GM18870 (cell line): ENCODE measurements at regions not wholly inside any gene's neighbourhood (a gene's known extent, or its start where the extent isn't known, plus 50 kb on each side); places are given as distances from the start of the nearest gene placed in this dataset.
"Not testable (repeated sequence)": the region's sequence is repeated elsewhere in the genome, so short reads cannot be mapped to it uniquely, and the experiment has no call there.

ENCODE experiments used
- ATAC-seq: cut with Tn5 transposase; IDR thresholded peaks from one replicate; pipeline ENCODE4 v1.9.1; 2021; ENCODE audit warnings: moderate library complexity; ENCODE audit not compliant: unreplicated experiment

DNA sequence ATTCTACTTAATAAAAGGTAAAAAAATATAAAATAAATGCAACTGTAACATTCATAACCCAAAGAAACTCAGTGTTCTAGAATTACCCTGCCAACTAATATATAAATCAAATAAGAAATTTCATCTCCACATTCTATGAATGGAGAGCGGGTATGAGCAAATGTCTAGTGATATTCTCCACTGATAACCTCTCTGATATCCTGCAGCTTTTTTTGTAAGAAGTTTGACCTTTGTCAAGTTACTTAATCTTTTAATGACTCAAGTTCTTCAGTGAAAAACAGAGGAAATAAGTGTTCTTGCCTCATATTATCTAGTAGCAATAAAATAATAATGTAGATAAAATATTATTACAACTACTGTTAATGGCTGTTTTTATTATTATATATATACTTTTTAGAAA is 1275.6 kb upstream of the CDH9 start:
- no peak for ATAC-seq

- no peak for ATAC-seq
Measured at GRCh38 chr5:28313321-28313951, 1275.0 kb upstream of the CDH9 start.

DNA sequence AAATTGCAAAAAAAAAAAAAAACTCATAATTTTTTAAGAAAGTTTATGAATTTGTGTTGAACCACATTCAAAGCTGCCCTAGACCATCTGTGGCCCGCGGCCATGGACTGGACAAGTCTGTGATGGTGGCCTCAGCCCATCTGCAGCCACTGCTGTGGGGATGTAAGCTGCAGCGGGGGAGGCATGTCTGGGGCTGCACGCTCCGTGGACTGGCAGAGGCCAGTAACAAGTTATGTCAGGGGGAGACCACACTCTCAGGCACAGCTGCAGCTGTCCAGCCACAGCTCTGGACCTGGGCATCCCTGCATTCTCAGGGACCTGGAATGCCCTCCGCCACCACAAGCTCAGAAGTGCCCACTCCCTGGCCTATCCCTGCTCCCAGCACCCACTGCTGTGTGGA is 1272.3 kb upstream of the CDH9 start:
- ATAC-seq, result no peak

GRCh38 chr5:28305891-28306290 is 1267.5 kb upstream of the CDH9 start:
- no peak for ATAC-seq

GRCh38 chr5:28301712-28302111 is 1263.3 kb upstream of the CDH9 start:
- ATAC-seq, result no peak

GRCh38 chr5:28296254-28297013 is 1258.0 kb upstream of the CDH9 start:
- ATAC-seq, result no peak

DNA sequence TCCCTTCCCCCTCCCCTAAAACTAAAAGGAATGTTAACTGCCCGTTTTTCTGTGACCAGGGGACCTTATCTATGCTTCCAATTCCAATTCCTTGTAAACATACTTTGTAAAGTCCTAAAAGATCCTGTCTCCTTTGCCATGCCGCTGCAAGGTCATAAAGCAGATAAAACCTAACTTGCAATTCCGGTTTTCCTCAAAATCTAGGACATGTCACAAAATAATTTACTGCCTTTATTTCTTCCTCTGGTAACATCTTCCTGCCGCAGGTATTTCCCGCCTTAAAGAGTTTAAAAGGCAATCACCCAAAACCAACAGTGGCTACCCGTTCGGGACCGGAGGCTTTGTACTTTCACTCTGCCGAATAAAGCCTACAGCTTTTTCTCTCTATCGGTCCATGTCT is 1248.6 kb upstream of the CDH9 start:
- not testable (repeated sequence) for ATAC-seq

DNA sequence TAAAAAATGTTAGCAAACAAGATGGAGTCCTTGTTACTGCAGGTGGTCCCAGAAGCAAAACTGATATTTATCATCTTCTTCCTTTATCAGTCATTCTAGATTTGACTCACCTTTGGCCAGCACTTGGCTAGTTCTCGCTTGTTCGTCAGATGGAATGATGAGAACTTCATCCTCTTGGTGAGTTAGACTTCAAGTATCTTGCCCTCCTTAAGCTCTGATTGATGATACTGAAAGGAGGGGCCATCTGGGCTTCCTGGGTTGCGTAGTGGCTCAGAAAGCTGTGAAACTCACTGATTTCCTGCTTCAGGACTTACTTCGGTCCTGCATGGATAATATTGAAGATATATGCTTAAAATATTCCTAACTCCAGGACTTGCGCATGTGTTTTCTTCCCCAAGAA is 1248.2 kb upstream of the CDH9 start:
- ATAC-seq, result no peak

- no peak for ATAC-seq
Measured at GRCh38 chr5:28284788-28285187, 1246.4 kb upstream of the CDH9 start.

DNA sequence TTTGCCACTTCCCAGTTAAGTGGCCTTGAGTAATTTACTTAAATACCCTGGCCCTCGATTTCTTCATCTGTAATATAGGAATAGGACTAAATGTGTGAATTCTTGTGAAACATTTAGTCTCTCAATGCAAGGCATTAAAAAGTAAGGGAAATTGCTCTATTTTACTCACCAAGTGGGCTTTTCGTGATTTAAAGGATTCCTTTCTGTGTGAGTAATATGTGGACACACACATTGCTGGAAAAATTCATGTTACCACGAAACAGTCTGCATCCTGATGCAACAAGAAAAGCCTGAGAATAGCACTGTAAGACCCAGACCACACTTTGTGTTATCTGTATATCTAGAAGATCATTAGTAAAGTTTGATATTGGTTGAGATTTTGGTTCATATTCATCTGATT is 1243.0 kb upstream of the CDH9 start:
- ATAC-seq, result no peak

GRCh38 chr5:28275931-28276330 is 1237.5 kb upstream of the CDH9 start:
- ATAC-seq, result no peak

DNA sequence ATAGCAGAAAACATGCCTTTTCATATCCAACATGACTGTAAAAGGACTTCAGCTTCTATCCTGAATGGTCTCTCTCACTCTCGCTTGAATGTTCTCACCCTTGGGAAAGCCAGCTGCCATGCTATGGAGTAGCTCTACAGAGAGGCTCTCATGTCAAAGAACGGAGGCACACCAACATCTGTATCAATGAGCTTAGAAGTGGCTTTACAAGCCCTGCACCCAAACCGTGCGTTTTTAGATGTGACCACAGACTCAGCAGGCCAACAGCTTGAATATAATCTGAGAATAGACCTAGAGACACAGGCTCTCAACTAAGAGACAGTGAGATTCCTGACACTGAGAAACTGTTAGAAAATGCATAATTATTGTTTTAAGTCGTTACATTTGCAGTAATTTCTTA is 1231.6 kb upstream of the CDH9 start:
- ATAC-seq, result no peak

DNA sequence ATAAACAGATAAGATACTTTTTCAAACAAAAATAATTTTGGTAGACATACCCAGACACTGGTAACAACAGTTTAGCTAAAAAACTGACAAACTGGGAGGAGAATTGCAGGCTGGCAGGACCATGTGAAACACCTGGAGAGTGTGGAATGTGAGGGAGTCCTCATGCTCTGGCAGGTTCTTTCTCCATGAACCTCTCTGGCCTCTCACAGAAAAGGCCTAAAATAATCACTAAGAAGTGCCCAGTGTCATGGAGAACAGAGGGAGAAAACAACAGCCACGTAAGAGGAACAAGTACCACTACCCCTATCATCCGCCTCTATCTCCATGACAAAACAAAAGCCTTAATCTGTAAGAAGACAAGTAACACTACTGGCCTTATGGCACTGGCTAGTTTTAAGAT is 1227.5 kb upstream of the CDH9 start:
- ATAC-seq, result no peak

- ATAC-seq, result no peak
Measured at GRCh38 chr5:28254846-28255245, 1216.5 kb upstream of the CDH9 start.

GRCh38 chr5:28253431-28253830 is 1215.0 kb upstream of the CDH9 start:
- ATAC-seq, result no peak

GRCh38 chr5:28249771-28250415 is 1211.5 kb upstream of the CDH9 start:
- ATAC-seq, result no peak

DNA sequence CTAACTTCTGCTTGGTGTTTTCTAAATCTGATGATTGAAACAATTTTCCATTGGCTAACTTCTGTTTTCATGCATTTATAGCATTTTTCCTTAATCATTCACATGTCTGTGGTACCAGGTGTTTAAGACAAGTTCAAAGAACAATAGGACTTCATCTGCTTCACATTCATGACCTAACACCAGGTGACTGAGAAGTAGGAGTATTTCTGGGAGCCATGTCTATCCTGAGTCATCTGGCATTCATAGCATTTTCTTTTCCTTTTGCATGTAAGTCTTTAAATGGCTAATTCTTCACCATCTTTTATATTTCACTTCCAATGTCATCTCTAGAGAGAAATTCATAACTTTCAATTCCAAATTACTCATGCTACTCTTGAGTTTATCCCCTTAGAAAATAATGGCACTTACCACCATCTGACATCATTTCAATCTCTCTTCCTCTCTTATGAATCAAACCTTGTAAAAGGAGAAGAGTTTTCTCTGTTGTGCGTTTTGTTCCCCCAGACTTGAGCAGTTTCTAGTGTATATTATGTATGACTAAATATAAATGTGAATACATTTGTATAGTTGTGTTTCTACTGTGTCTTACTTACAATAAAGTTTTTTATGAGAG is 1196.1 kb upstream of the CDH9 start:
- ATAC-seq, result no peak

DNA sequence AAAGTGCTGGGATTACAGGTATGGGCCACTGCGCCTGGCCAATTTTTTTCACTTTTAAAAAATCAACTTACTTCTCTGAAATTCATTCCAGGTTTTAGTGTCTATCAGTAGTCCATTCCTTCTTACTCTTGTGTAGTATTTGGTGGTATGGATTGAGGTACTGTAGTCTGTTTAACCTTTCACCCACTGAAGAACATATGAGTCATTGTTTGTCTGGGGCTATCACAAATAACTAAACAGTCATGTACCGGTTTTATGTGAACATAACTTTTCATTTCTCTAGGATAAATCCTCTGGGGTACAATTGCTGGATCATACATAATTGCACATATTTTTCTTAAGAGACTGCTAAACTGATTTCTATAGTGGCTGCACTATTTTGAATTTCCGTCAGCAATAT is 1188.0 kb upstream of the CDH9 start:
- no peak for ATAC-seq

DNA sequence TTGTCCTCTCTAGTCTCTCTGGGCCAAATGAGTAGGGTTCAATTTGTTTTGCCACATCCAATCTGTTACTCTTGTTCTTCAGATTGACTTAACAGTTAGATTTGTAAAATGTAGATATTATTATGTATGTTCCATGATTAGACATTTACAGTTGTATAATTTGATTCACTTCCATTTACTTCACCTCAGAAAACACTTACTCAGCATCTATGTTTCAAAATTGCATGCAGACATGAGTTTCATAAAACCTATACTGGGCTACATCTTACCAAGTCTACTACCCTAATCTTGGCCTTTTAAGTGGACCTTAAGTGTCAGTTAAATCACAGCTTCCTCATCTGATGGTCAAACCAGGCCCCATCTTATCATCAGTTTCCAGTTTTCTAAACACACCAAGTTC is 1181.2 kb upstream of the CDH9 start:
- ATAC-seq, result no peak

DNA sequence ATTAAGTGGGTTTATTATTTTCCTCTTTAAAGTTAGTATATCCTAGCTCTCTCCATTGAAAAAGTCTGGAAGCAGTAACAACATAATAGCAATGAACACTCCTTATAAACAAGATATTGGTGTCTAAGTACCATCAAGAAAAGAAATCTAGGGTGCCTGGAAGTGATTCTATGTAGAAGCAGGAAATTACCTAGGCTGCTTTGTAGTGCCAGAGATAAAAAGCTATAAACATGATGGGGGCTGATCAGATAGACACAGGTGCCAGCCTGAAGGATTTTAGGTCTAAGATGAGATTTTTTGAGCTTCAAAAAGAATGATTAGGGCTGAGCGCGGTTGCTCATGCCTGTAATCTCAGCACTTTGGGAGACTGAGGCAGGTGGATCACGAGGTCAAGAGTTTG is 1179.3 kb upstream of the CDH9 start:
- no peak for ATAC-seq

- ATAC-seq, result peak; percentile 62
Measured at GRCh38 chr5:28216939-28217360, 1178.6 kb upstream of the CDH9 start.

DNA sequence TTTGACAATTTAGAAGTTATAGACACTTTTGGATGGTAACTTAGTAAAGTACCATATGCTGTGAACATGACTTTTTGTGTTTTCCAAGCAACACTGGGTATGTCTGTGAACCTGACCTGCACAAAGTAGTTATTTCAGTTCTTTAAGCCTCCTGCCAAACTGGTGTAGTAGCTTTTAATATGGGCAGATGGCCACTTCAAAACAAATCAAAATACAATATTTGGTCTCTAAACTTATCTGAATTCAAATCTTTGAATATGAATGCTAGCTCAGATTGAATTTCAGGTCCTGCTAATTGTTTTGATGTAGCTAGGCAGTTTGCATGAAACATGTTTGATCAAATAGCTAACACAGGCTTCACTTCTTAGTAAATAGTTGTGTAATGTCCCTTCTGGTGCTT is 1176.7 kb upstream of the CDH9 start:
- no peak for ATAC-seq
